Smooth muscle cell (in vitro differentiated cells): ENCODE measurements at regions not wholly inside any gene's neighbourhood (a gene's known extent, or its start where the extent isn't known, plus 50 kb on each side); places are given as distances from the start of the nearest gene placed in this dataset.

ENCODE experiments used
- DNase-seq: peaks from one replicate; lab custom pipeline; 2025; ENCODE audit not compliant: unreplicated experiment; lab: John Stamatoyannopoulos, UW
- H2AFZ ChIP-seq: fragments of 200-600 bp; sonication (generic); 2 replicates; pipeline ENCODE4 v1.6.0; 2016; ENCODE audit warnings: antibody characterized with exemption, low read depth, mild to moderate bottlenecking
- H3F3A ChIP-seq: fragments of 200-600 bp; sonication (generic); 2 replicates; pipeline ENCODE4 v1.6.0; 2017; ENCODE audit warnings: antibody characterized with exemption, low read depth
- H3K27ac ChIP-seq: fragments of 200-600 bp; sonication (generic); 2 replicates; pipeline ENCODE4 v1.5.1; 2016; ENCODE audit warnings: low read depth, mild to moderate bottlenecking
- H3K27me3 ChIP-seq: fragments of 200-600 bp; sonication (generic); 2 replicates; pipeline ENCODE4 v1.6.1; 2016; ENCODE audit warnings: low read depth, mild to moderate bottlenecking
- H3K36me3 ChIP-seq: fragments of 200-600 bp; sonication (generic); 2 replicates; pipeline ENCODE4 v1.5.1; 2016; ENCODE audit warnings: low read depth
- H3K4me1 ChIP-seq: fragments of 200-600 bp; sonication (generic); 2 replicates; pipeline ENCODE4 v1.5.1; 2016; ENCODE audit warnings: low read depth
- H3K4me2 ChIP-seq: fragments of 200-600 bp; sonication (generic); 2 replicates; pipeline ENCODE4 v1.6.0; 2016; ENCODE audit warnings: mild to moderate bottlenecking
- H3K4me3 ChIP-seq: fragments of 200-600 bp; sonication (generic); 2 replicates; pipeline ENCODE4 v1.5.1; 2016; ENCODE audit warnings: mild to moderate bottlenecking
- H3K79me2 ChIP-seq: fragments of 200-600 bp; sonication (generic); 2 replicates; pipeline ENCODE4 v1.6.0; 2016; ENCODE audit warnings: low read depth, mild to moderate bottlenecking
- H3K9ac ChIP-seq: fragments of 200-600 bp; sonication (generic); 2 replicates; pipeline ENCODE4 v1.6.0; 2016; ENCODE audit warnings: low read depth
- H3K9me3 ChIP-seq: fragments of 200-600 bp; sonication (generic); replicated peaks from 2 replicates; pipeline ENCODE4 v1.5.1; 2016; ENCODE audit warnings: low read depth
- H4K20me1 ChIP-seq: fragments of 200-600 bp; sonication (generic); 2 replicates; pipeline ENCODE4 v1.6.0; 2016; ENCODE audit warnings: low read depth
- CTCF ChIP-seq: fragments of 200-600 bp; sonication (generic); IDR thresholded peaks from 2 replicates; pipeline ENCODE4 v1.5.1; 2017; ENCODE audit warnings: borderline replicate concordance, mild to moderate bottlenecking, antibody characterized with exemption; ENCODE audit not compliant: insufficient read depth, poor library complexity, severe bottlenecking
- whole genome bisulfite sequencing: methylation state at CpG from one replicate; pipeline ENCODE4 v1.1.7; 2016; ENCODE audit warnings: low lambda C conversion rate; 5-methylcytosine and 5-hydroxymethylcytosine counted together

GRCh38 chr2:84088656-84089055 is 370.4 kb downstream of the SUCLG1 start:
- no peak for TF ChIP-seq CTCF
- no peaks in the 10 kb centered on the region for H3K36me3 ChIP-seq
- no peak overlapping the region for H3K27ac ChIP-seq
- H3K4me1 ChIP-seq = no peaks in the 10 kb centered on the region
- H3F3A ChIP-seq = no peaks in the 10 kb centered on the region
- no peaks in the 10 kb centered on the region for H4K20me1 ChIP-seq
- no peak overlapping the region for H3K9ac ChIP-seq
- DNase-seq = no peak
- no peak overlapping the region for H3K4me2 ChIP-seq
- no peaks in the 10 kb centered on the region for H3K79me2 ChIP-seq
- H3K9me3 ChIP-seq = no peaks in the 10 kb centered on the region
- H2AFZ ChIP-seq = no peak overlapping the region
- H3K27me3 ChIP-seq = no peaks in the 10 kb centered on the region
- H3K4me3 ChIP-seq = no peak overlapping the region

DNA sequence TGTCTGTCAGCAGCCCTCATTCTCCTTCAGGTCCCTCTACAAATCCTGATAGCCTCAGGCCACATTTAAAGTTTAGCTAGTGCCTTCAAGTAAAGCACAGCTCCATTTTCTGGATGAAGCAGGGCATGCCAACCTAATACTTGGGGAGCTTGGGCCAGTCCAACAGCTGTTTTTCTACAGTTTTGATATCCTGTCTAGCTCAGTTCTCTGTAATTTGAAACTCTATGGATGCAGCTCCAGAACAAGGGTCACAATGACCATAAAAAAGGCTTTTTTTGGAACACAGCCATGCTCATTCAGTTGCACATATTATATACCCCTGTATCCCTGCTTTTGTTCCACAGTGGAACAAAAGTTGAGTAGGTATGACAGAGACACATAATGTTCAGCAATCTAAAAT is 373.5 kb downstream of the SUCLG1 start:
- no peaks in the 10 kb centered on the region for H3K79me2 ChIP-seq
- no peak overlapping the region for H3K9ac ChIP-seq
- H2AFZ ChIP-seq = no peak overlapping the region
- no peak for TF ChIP-seq CTCF
- no peaks in the 10 kb centered on the region for H3K9me3 ChIP-seq
- H3K36me3 ChIP-seq = no peaks in the 10 kb centered on the region
- no peaks in the 10 kb centered on the region for H3K4me1 ChIP-seq
- H3K4me2 ChIP-seq = no peak overlapping the region
- H3K27me3 ChIP-seq = no peaks in the 10 kb centered on the region
- H3F3A ChIP-seq = no peaks in the 10 kb centered on the region
- no peak overlapping the region for H3K27ac ChIP-seq
- no peaks in the 10 kb centered on the region for H4K20me1 ChIP-seq
- H3K4me3 ChIP-seq = no peak overlapping the region
- DNase-seq = no peak

- Histone ChIP-seq H3K36me3 (no peaks in the 10 kb centered on the region), H3K9ac (no peak overlapping the region), H3F3A (no peaks in the 10 kb centered on the region), H3K79me2 (no peaks in the 10 kb centered on the region), H3K4me3 (no peak overlapping the region), H3K4me1 (no peaks in the 10 kb centered on the region), H3K27ac (no peak overlapping the region), H3K27me3 (no peaks in the 10 kb centered on the region), H4K20me1 (no peaks in the 10 kb centered on the region), H3K4me2 (no peak overlapping the region), H3K9me3 (no peaks in the 10 kb centered on the region), H2AFZ (no peak overlapping the region)
- TF ChIP-seq CTCF = no peak
- DNase-seq = no peak
- WGBS = 83% methylated on average over 1 of the region's 1 CpG
These were observed 374.2 kb downstream of the SUCLG1 start for GRCh38 chr2:84084856-84085255.

DNA sequence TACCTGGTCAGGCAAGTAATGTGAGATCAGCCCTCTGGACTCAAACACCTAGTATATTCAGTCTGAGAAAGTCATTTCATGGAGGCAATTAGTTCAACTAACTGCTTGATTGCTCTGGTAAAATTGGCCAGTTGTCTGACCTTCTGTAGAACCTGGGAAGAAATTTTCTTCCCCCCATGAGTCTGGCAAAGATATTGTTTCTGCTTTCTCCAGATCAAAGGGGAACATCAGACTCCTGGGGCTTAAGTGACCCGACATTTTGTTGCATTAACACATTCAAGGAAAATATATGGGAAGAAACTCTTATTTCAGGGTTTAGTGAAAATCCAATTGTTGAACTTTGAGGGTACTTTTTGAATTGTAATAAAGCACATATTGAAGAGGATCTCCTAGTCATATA is 375.1 kb downstream of the SUCLG1 start:
- no peaks in the 10 kb centered on the region for H3F3A ChIP-seq
- DNase-seq = no peak
- no peak overlapping the region for H3K9ac ChIP-seq
- H3K36me3 ChIP-seq = no peaks in the 10 kb centered on the region
- H3K27ac ChIP-seq = no peak overlapping the region
- WGBS = 71% methylated on average over 1 of the region's 1 CpG
- no peaks in the 10 kb centered on the region for H4K20me1 ChIP-seq
- H3K4me3 ChIP-seq = no peak overlapping the region
- H3K4me1 ChIP-seq = no peaks in the 10 kb centered on the region
- H3K9me3 ChIP-seq = no peaks in the 10 kb centered on the region
- H3K79me2 ChIP-seq = no peaks in the 10 kb centered on the region
- H3K4me2 ChIP-seq = no peak overlapping the region
- no peak overlapping the region for H2AFZ ChIP-seq
- TF ChIP-seq CTCF = no peak
- H3K27me3 ChIP-seq = no peaks in the 10 kb centered on the region
